ENCODE measurements at regions not wholly inside any gene's neighbourhood (a gene's known extent, or its start where the extent isn't known, plus 50 kb on each side); places are given as distances from the start of the nearest gene placed in this dataset.

DNA sequence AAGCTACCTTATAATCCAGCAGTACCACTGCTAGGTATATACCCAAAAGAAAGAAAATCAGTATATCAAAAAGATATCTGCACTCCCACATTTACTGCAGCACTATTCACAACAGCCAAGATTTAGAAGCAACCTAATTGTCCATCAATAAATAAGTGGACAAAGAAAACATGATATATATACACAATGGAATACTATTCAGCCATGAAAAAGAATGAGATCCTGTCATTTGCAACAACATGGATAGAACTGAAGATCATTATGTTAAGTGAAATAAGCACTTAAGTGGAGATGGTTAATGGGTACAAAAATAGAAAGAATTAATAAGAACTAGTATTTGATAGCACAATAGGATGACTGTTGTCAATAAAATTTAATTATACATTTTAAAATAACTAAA is 90.7 kb upstream of the PKN2 start:
- TF ChIP-seq, protein P1, sequence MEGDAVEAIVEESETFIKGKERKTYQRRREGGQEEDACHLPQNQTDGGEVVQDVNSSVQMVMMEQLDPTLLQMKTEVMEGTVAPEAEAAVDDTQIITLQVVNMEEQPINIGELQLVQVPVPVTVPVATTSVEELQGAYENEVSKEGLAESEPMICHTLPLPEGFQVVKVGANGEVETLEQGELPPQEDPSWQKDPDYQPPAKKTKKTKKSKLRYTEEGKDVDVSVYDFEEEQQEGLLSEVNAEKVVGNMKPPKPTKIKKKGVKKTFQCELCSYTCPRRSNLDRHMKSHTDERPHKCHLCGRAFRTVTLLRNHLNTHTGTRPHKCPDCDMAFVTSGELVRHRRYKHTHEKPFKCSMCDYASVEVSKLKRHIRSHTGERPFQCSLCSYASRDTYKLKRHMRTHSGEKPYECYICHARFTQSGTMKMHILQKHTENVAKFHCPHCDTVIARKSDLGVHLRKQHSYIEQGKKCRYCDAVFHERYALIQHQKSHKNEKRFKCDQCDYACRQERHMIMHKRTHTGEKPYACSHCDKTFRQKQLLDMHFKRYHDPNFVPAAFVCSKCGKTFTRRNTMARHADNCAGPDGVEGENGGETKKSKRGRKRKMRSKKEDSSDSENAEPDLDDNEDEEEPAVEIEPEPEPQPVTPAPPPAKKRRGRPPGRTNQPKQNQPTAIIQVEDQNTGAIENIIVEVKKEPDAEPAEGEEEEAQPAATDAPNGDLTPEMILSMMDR (IDR thresholded peaks at IDR 0.05) = no peak
- no peak for TF ChIP-seq POLR2A (IDR thresholded peaks at IDR 0.05)

All from body of pancreas (tissue), 4 donors.